Type B pancreatic cell (in vitro differentiated cells): ENCODE measurements at regions not wholly inside any gene's neighbourhood (a gene's known extent, or its start where the extent isn't known, plus 50 kb on each side); places are given as distances from the start of the nearest gene placed in this dataset.

Experiments
- DNase-seq: peaks from one replicate; pipeline ENCODE4 v3.0.0; 2021; ENCODE audit warnings: mixed read lengths; ENCODE audit not compliant: unreplicated experiment; ENCODE audit errors: extremely low spot score
- H3K27ac Mint-ChIP-seq: 2 replicates; pipeline ENCODE4 v1.8.0; 2021; ENCODE audit warnings: mild to moderate bottlenecking, mixed read lengths
- H3K27me3 Mint-ChIP-seq: 2 replicates; pipeline ENCODE4 v1.8.0; 2021; ENCODE audit warnings: mixed read lengths
- H3K36me3 Mint-ChIP-seq: 2 replicates; pipeline ENCODE4 v1.8.0; 2021; ENCODE audit warnings: mixed read lengths
- H3K4me1 Mint-ChIP-seq: one replicate; pipeline ENCODE4 v1.8.0; 2021; ENCODE audit warnings: mixed read lengths; ENCODE audit not compliant: unreplicated experiment
- H3K4me3 Mint-ChIP-seq: 2 replicates; pipeline ENCODE4 v1.8.0; 2021; ENCODE audit warnings: mild to moderate bottlenecking, mixed read lengths
- H3K9me3 Mint-ChIP-seq: 2 replicates; pipeline ENCODE4 v1.8.0; 2021; ENCODE audit warnings: mixed read lengths
- CTCF ChIP-seq: fragments of 200-600 bp; sonication (generic); conservative IDR thresholded peaks from 2 replicates; pipeline ENCODE4 v1.5.0; 2021; ENCODE audit warnings: antibody characterized with exemption, mild to moderate bottlenecking

GRCh38 chr1:25083481-25084345, 148.6 kb downstream of the SYF2 start:
- H3K27ac Mint-ChIP-seq: no peak overlapping the region
- DNase-seq: no peak
- peaks cover 8% of the 10 kb centered on the region for H3K27me3 Mint-ChIP-seq
- TF ChIP-seq CTCF: no peak
- H3K4me3 Mint-ChIP-seq: no peak overlapping the region
- peaks cover 10% of the 10 kb centered on the region for H3K4me1 Mint-ChIP-seq
- H3K36me3 Mint-ChIP-seq: no peaks in the 10 kb centered on the region
- no peaks in the 10 kb centered on the region for H3K9me3 Mint-ChIP-seq

GRCh38 chr1:25082995-25083394, 149.3 kb downstream of the SYF2 start:
- Mint-ChIP-seq H3K36me3 (no peaks in the 10 kb centered on the region), H3K27ac (no peak overlapping the region), H3K4me3 (no peak overlapping the region), H3K27me3 (peaks cover 6% of the 10 kb centered on the region), H3K4me1 (peaks cover 8% of the 10 kb centered on the region), H3K9me3 (no peaks in the 10 kb centered on the region)
- DNase-seq: no peak
- no peak for TF ChIP-seq CTCF

GRCh38 chr1:25082216-25082899, 149.9 kb downstream of the SYF2 start:
- Mint-ChIP-seq H3K27ac (no peak overlapping the region), H3K36me3 (no peaks in the 10 kb centered on the region), H3K4me1 (peaks cover 8% of the 10 kb centered on the region), H3K9me3 (no peaks in the 10 kb centered on the region), H3K4me3 (no peak overlapping the region), H3K27me3 (peaks cover 6% of the 10 kb centered on the region)
- DNase-seq: no peak
- TF ChIP-seq CTCF: no peak

- H3K27me3 Mint-ChIP-seq: peaks cover 6% of the 10 kb centered on the region
- H3K27ac Mint-ChIP-seq: no peak overlapping the region
- H3K4me3 Mint-ChIP-seq: no peak overlapping the region
- no peak for TF ChIP-seq CTCF
- peaks cover 8% of the 10 kb centered on the region for H3K4me1 Mint-ChIP-seq
- no peaks in the 10 kb centered on the region for H3K9me3 Mint-ChIP-seq
- no peak for DNase-seq
- H3K36me3 Mint-ChIP-seq: no peaks in the 10 kb centered on the region
Observed at GRCh38 chr1:25081496-25081895, 150.8 kb downstream of the SYF2 start.

GRCh38 chr1:25080294-25081209, 150.5 kb upstream of the RUNX3 start:
- Mint-ChIP-seq H3K27me3 (peaks cover under 1% of the 10 kb centered on the region), H3K36me3 (no peaks in the 10 kb centered on the region), H3K4me3 (no peak overlapping the region), H3K9me3 (no peaks in the 10 kb centered on the region), H3K4me1 (peaks cover under 1% of the 10 kb centered on the region), H3K27ac (no peak overlapping the region)
- DNase-seq: no peak
- TF ChIP-seq CTCF: no peak
